Body of pancreas (tissue), 4 donors: ENCODE measurements at regions not wholly inside any gene's neighbourhood (a gene's known extent, or its start where the extent isn't known, plus 50 kb on each side); places are given as distances from the start of the nearest gene placed in this dataset.

Source experiments
- ATAC-seq: fragments of 150-250 bp; one replicate; pipeline ENCODE4 v1.9.1; 2016
- DNase-seq, 4 donors: peaks; one replicate each; pipeline ENCODE4 v3.0.0-alpha.2; 2019
- H3K27ac ChIP-seq, 4 donors: fragments of 200-600 bp; sonication (generic); 1 replicate in 3 of 4; 2 replicates in 1 of 4; pipeline versions ENCODE4 v1.5.1 to v1.6.1; 2016 to 2019; ENCODE audit warnings: mild to moderate bottlenecking in 1 of 4, mixed read lengths in 1 of 4, moderate library complexity in 1 of 4
- H3K27me3 ChIP-seq, 2 donors: fragments of 200-600 bp; sonication (generic); one replicate each; pipeline ENCODE4 v1.6.0; 2016; ENCODE audit warnings: mild to moderate bottlenecking in 1 of 2
- H3K36me3 ChIP-seq, 2 donors: fragments of 200-600 bp; sonication (generic); replicated peaks in 1 of 2; 2 replicates each; pipeline ENCODE4 v1.5.1; 2016; ENCODE audit warnings: low read depth in 2 of 2; ENCODE audit not compliant: insufficient read depth in 1 of 2
- H3K4me1 ChIP-seq: fragments of 200-600 bp; sonication (generic); one replicate; pipeline ENCODE4 v1.6.0; 2016
- H3K4me3 ChIP-seq, 2 donors: fragments of 200-600 bp; sonication (generic); 1 replicate in 1 of 2; 2 replicates in 1 of 2; pipeline ENCODE4 v1.5.1; 2016 to 2019
- H3K9me3 ChIP-seq, 3 donors: fragments of 200-600 bp; sonication (generic); 1 replicate in 2 of 3; 2 replicates in 1 of 3; pipeline ENCODE4 v1.5.1; 2016
- CTCF ChIP-seq, 7 experiments: fragments of 450-650 bp in 4 of 7; fragments of 200-600 bp in 3 of 7; sonication (generic) in 3 of 7; IDR thresholded peaks; one replicate each; pipeline ENCODE4 v1.5.1; 2016 to 2019; ENCODE audit warnings: antibody characterized with exemption in 7 of 7
- POLR2A ChIP-seq, 3 donors: fragments of 450-650 bp; IDR thresholded peaks; one replicate each; pipeline ENCODE4 v1.6.1; 2016; ENCODE audit warnings: antibody characterized with exemption in 3 of 3, mild to moderate bottlenecking in 2 of 3
- WGBS, 2 donors: methylation state at CpG; one replicate each; pipeline ENCODE4 v1.1.5; 2017; 5-methylcytosine and 5-hydroxymethylcytosine counted together
- intact Hi-C: fragments of 100-400 bp; cut with DNase I; formaldehyde crosslinking; loops from one replicate; pipeline ENCODE4 v1.15.1; 2023

DNA sequence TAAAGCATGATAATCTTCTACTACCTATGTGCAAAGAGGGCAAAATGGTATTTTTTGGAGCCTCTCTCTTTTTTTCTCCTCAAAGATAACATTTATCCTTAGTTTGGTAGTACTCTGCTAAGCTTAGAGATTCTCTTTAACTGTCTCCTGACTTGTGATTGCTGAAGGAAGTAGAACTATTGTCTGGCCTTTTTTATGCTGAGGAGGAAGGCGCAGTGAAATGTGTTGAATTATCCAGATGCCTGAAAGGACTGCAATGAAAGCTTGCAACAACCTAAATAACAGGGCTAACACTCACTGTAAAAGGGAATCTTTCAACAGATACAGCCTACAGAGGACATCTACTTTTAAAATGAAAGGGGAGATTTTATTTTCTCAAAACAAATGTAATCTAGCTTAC, 59.5 kb upstream of the CCDC160 start:
- Histone ChIP-seq H3K36me3 (no peaks in the 10 kb centered on the region), H3K27me3 (no peaks in the 10 kb centered on the region), H3K4me1 (peaks cover 7% of the 10 kb centered on the region), H3K4me3 (no peak overlapping the region), H3K9me3 (no peaks in the 10 kb centered on the region), H3K27ac (no peak overlapping the region)
- TF ChIP-seq POLR2A (IDR thresholded peaks at IDR 0.05) (no peak), CTCF (IDR thresholded peaks at IDR 0.05) (no peak)
- no peak for DNase-seq
- 82 to 100% methylated on average over 1 of the region's 1 CpG for WGBS, 2 donors
- no peak for ATAC-seq
- intact Hi-C loops = no loop called here

DNA sequence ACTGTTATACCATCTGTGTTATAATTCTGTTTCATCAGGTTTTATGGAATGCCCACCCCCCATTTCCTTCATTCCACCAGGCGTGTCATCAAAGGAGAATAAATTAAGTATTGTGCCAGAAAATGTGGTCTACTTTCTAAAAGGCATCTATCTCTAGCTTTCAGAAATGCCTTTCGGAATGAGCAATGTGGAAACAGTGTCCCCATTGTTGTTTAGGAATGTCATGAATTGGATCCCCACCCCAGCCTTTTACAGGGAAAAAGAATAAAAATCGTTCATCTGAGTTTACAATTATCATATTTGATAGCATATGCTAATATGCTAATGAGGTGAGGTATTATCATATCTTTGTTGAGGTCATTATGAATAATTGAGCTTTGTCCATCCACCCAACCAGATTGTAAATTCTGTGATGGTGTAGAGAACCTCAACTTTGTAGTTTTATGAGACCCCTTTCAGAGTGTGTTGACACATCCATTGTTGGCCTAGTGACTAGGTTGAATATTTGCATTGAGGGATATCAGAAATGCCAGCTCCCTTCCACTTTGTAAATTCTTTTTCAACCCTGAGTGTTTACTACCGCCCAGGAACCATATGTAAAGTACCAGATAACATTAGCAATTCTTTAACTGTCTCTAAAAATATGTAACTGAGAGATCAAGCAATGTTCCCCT, 56.2 kb upstream of the CCDC160 start:
- Histone ChIP-seq H3K27me3 (no peaks in the 10 kb centered on the region), H3K4me1 (no peaks in the 10 kb centered on the region), H3K9me3 (no peaks in the 10 kb centered on the region), H3K4me3 (no peak overlapping the region), H3K36me3 (no peaks in the 10 kb centered on the region), H3K27ac (no peak overlapping the region)
- 50 to 55% methylated on average over 4 of the region's 4 CpGs for WGBS, 2 donors
- ATAC-seq (no peak), DNase-seq (no peak)
- intact Hi-C loops = no loop called here
- no peak for TF ChIP-seq POLR2A (IDR thresholded peaks at IDR 0.05)
- TF ChIP-seq CTCF (IDR thresholded peaks at IDR 0.05) = no peak

DNA sequence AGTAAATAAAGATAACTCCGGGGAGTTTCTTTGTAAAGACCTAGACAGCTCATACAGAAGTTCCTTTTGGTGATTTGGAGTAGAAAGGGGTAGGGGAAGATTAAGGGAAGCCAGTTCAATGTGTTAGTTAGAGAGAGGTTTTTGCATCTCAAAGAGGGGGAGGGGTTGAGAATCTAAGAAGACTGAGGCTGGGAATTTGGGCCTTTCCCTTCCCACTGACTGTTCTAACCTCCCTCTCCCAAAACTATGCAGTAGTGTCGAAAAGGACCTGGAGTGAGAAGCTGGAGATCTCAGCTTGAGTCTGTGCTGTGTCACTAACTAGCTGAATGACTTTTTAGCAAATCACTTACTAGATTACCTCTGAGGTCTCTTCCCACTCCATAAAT, 55.7 kb upstream of the CCDC160 start:
- ATAC-seq = no peak
- Histone ChIP-seq H3K27ac (no peak overlapping the region), H3K9me3 (no peaks in the 10 kb centered on the region), H3K27me3 (no peaks in the 10 kb centered on the region), H3K36me3 (no peaks in the 10 kb centered on the region), H3K4me3 (no peak overlapping the region), H3K4me1 (no peaks in the 10 kb centered on the region)
- WGBS, 2 donors = 48 to 57% methylated on average over 1 to 2 of the region's 2 CpGs
- TF ChIP-seq CTCF (IDR thresholded peaks at IDR 0.05) (no peak), POLR2A (IDR thresholded peaks at IDR 0.05) (no peak)
- intact Hi-C loops = no loop called here
- DNase-seq = no peak

DNA sequence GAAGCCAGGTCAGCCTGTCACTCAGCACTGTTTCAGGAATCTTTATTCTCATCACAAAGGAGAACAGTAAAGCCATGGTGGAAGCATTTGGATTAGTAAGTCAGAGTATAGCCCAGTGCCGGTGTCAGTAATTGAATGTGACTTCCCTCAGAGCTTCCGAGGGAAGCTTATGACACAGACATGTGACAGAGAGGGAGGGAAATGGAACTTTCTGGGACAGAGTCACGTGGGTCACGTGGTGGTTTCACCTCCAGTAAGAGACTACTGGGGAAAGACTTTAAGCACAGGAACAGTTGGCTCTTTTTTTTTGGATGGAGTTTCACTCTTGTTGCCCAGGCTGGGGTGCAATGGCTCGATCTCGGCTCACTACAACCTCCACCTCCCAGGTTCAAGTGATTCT, 53.3 kb upstream of the CCDC160 start:
- H3K27ac ChIP-seq = no peak overlapping the region
- intact Hi-C loops = no loop called here
- ATAC-seq = no peak
- 58 to 81% methylated on average over 3 to 6 of the region's 6 CpGs for WGBS, 2 donors
- no peak overlapping the region for H3K4me3 ChIP-seq
- DNase-seq = no peak
- no peaks in the 10 kb centered on the region for H3K9me3 ChIP-seq
- H3K27me3 ChIP-seq = no peaks in the 10 kb centered on the region
- H3K4me1 ChIP-seq = no peaks in the 10 kb centered on the region
- no peak for TF ChIP-seq POLR2A (IDR thresholded peaks at IDR 0.05)
- TF ChIP-seq CTCF (IDR thresholded peaks at IDR 0.05) = no peak
- H3K36me3 ChIP-seq = no peaks in the 10 kb centered on the region

DNA sequence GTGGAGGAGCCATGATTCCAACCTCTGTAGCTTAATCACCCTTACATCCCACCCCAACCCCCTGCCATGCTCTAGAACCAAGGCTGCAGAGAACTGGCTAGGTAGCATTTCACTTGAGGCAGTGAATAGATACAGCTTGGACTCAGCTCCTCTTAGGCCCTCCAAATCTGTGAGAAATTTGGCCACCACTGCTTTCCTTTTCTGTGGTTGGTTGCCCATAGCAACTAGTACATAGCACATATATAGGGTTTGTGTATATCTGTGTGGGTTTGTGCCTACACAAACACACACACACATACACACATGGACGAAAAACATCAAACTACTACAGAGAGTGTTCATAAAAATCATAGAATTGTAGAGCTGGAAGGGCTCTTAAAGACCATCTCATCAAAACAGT, 52.0 kb upstream of the CCDC160 start:
- H3K27ac ChIP-seq = no peak overlapping the region
- DNase-seq (no peak), ATAC-seq (no peak)
- no peak overlapping the region for H3K4me3 ChIP-seq
- TF ChIP-seq CTCF (IDR thresholded peaks at IDR 0.05) = no peak
- no peaks in the 10 kb centered on the region for H3K27me3 ChIP-seq
- no peaks in the 10 kb centered on the region for H3K36me3 ChIP-seq
- no peaks in the 10 kb centered on the region for H3K9me3 ChIP-seq
- no peaks in the 10 kb centered on the region for H3K4me1 ChIP-seq
- 22% methylated on average over 1 of the region's 1 CpG; no CpG with 5 or more reads in 1 of the 2 donors for WGBS, 2 donors
- intact Hi-C loops = no loop called here
